IPS DF 6.9 (cell line): ENCODE measurements at regions not wholly inside any gene's neighbourhood (a gene's known extent, or its start where the extent isn't known, plus 50 kb on each side); places are given as distances from the start of the nearest gene placed in this dataset.

Source experiments
- DNase-seq: peaks from one replicate; pipeline ENCODE4 v3.0.0-alpha.2; 2013; ENCODE audit warnings: low read depth, low spot score
- H3K27ac ChIP-seq: one replicate; pipeline ENCODE4 v1.5.1; 2013; ENCODE audit warnings: low read length, control low read depth
- H3K27me3 ChIP-seq: 2 replicates; pipeline ENCODE4 v1.6.1; 2013; ENCODE audit warnings: mild to moderate bottlenecking, low read length; ENCODE audit not compliant: control insufficient read depth, insufficient read depth
- H3K36me3 ChIP-seq: 2 replicates; pipeline ENCODE4 v1.6.1; 2013; ENCODE audit warnings: low read length; ENCODE audit not compliant: control insufficient read depth, insufficient read depth
- H3K4me1 ChIP-seq: 2 replicates; pipeline ENCODE4 v1.6.1; 2013; ENCODE audit warnings: low read length; ENCODE audit not compliant: control insufficient read depth, insufficient read depth
- H3K4me3 ChIP-seq: 2 replicates; pipeline ENCODE4 v1.5.1; 2013; ENCODE audit warnings: mild to moderate bottlenecking, low read length
- H3K9me3 ChIP-seq: 2 replicates; pipeline ENCODE4 v1.6.1; 2013; ENCODE audit warnings: low read length, inconsistent platforms; ENCODE audit not compliant: control insufficient read depth, insufficient read depth
- WGBS: extraction: QIAGEN DNeasy Blood & Tissue Kit; methylation state at CpG from one replicate; pipeline ENCODE4 v1.1.7; 2013; ENCODE audit warnings: mixed read lengths, missing lambda C conversion rate; ENCODE audit not compliant: insufficient read length, insufficient coverage; 5-methylcytosine and 5-hydroxymethylcytosine counted together

DNA sequence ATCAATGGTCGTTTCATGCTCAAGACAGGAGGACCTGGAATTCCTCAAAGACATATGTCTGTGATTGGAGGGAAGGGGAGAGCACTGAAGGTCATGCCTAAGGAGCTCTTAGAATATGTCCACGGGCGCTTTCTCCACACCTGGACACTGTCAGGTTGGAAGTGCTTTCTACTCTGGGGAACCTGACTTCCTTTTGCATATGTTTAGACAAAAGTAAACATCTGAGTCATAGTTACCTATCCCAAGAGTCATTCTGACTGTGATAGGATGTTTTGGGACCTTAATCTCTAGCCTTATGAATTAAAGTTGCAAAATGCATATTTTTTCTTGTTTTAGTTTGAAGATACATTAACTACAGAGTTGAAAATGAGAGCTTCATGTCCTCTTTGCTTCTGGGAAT, 251.7 kb downstream of the KLF6 start:
- H3K27me3 ChIP-seq = no peaks in the 10 kb centered on the region
- no peaks in the 10 kb centered on the region for H3K36me3 ChIP-seq
- H3K4me3 ChIP-seq = no peak overlapping the region
- H3K9me3 ChIP-seq = no peaks in the 10 kb centered on the region
- H3K27ac ChIP-seq = no peak overlapping the region
- DNase-seq = no peak
- WGBS = no CpG with 5 or more reads among the region's 3 CpGs
- no peaks in the 10 kb centered on the region for H3K4me1 ChIP-seq

- no peak for DNase-seq
- Histone ChIP-seq H3K4me3 (no peak overlapping the region), H3K27me3 (no peaks in the 10 kb centered on the region), H3K4me1 (no peaks in the 10 kb centered on the region), H3K27ac (no peak overlapping the region), H3K9me3 (no peaks in the 10 kb centered on the region), H3K36me3 (no peaks in the 10 kb centered on the region)
- WGBS = no CpG with 5 or more reads among the region's 12 CpGs
These were observed 252.4 kb downstream of the KLF6 start for GRCh38 chr10:3532644-3533043.

DNA sequence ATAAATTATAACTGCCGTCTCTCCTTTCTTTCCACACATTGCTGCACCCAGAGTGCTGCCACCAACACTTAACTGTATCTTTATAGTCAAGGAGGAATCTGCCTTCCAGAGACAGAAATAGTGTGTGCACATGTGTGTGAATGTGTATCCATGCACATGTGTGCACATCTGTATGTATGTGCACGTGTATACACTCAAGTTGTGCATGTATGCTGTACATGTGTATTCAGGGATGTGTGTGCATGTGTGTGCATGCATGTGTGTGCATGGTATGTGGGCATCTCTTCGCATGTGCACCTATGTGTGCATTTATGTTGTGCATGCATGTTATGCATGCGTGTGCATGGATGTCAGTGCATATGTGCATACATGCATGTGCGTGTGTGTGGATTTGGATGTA, 253.3 kb downstream of the KLF6 start:
- no peak overlapping the region for H3K27ac ChIP-seq
- no peaks in the 10 kb centered on the region for H3K4me1 ChIP-seq
- DNase-seq = no peak
- no peaks in the 10 kb centered on the region for H3K9me3 ChIP-seq
- H3K27me3 ChIP-seq = no peaks in the 10 kb centered on the region
- no CpG with 5 or more reads among the region's 5 CpGs for WGBS
- H3K4me3 ChIP-seq = no peak overlapping the region
- H3K36me3 ChIP-seq = no peaks in the 10 kb centered on the region

- Histone ChIP-seq H3K9me3 (no peaks in the 10 kb centered on the region), H3K4me1 (no peaks in the 10 kb centered on the region), H3K36me3 (no peaks in the 10 kb centered on the region), H3K27me3 (no peaks in the 10 kb centered on the region), H3K4me3 (no peak overlapping the region), H3K27ac (no peak overlapping the region)
- no CpG with 5 or more reads among the region's 16 CpGs for WGBS
- no peak for DNase-seq
These were observed 254.0 kb downstream of the KLF6 start for GRCh38 chr10:3530783-3531645.

DNA sequence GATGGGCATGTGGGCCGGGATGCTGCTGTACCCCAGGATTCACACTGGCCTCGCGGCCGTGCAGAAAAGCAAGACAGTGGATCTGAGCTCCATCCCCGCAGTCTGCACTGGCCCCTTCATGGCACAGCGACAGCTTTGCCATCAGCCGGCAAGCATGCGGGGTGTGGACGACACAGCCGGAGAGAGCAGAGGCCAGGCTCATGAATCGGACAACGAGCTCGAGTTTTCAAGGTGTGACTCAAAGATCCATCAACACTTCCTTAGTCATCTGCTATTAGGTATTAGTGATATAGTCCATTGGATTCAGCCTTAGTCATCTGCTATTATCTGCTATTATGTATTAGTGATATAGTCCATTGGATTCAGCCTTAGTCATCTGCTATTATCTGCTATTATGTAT, 254.7 kb downstream of the KLF6 start:
- DNase-seq = no peak
- Histone ChIP-seq H3K36me3 (no peaks in the 10 kb centered on the region), H3K27me3 (no peaks in the 10 kb centered on the region), H3K27ac (no peak overlapping the region), H3K4me3 (no peak overlapping the region), H3K4me1 (no peaks in the 10 kb centered on the region), H3K9me3 (no peaks in the 10 kb centered on the region)
- WGBS = no CpG with 5 or more reads among the region's 13 CpGs

GRCh38 chr10:3529691-3530090, 255.3 kb downstream of the KLF6 start:
- Histone ChIP-seq H3K27ac (no peak overlapping the region), H3K27me3 (no peaks in the 10 kb centered on the region), H3K9me3 (no peaks in the 10 kb centered on the region), H3K4me1 (no peaks in the 10 kb centered on the region), H3K4me3 (no peak overlapping the region), H3K36me3 (no peaks in the 10 kb centered on the region)
- no peak for DNase-seq
- WGBS = no CpG with 5 or more reads among the region's 11 CpGs

DNA sequence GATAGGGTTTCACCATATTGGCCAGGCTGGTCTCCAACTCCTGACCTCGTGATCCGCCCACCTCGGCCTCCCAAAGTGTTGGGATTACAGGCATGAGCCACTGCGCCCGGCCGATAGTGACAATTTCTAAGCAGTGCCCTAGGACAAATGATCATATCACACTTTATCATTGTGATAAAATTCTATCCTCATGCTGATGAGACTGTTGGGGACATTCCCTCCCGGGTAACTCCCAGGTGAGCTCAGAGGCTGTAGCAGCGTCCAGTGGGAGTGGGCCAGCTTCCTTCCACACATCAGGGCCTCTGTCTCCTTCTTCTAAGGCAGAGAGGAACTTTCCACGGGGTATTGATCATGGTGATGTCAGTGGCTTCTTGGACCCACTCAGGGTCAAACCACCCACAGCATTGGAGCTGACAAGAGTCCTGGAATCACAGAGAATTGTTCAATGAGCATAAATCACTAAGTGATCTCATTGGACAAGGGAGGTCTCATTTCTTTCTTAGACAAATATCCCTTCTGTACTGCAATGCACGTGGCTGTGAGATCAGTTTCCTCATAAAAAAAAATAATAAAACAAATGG, 256.1 kb downstream of the KLF6 start:
- no peak overlapping the region for H3K27ac ChIP-seq
- no peaks in the 10 kb centered on the region for H3K36me3 ChIP-seq
- no peaks in the 10 kb centered on the region for H3K27me3 ChIP-seq
- no CpG with 5 or more reads among the region's 10 CpGs for WGBS
- H3K9me3 ChIP-seq = no peaks in the 10 kb centered on the region
- no peak for DNase-seq
- H3K4me1 ChIP-seq = no peaks in the 10 kb centered on the region
- no peak overlapping the region for H3K4me3 ChIP-seq

- H3K27me3 ChIP-seq = no peaks in the 10 kb centered on the region
- H3K4me1 ChIP-seq = no peaks in the 10 kb centered on the region
- H3K27ac ChIP-seq = no peak overlapping the region
- no peak overlapping the region for H3K4me3 ChIP-seq
- no peaks in the 10 kb centered on the region for H3K36me3 ChIP-seq
- WGBS = no CpG with 5 or more reads among the region's 3 CpGs
- H3K9me3 ChIP-seq = no peaks in the 10 kb centered on the region
- no peak for DNase-seq
These were observed 256.7 kb downstream of the KLF6 start for GRCh38 chr10:3528271-3528670.

- no peaks in the 10 kb centered on the region for H3K4me1 ChIP-seq
- H3K27ac ChIP-seq = no peak overlapping the region
- H3K36me3 ChIP-seq = no peaks in the 10 kb centered on the region
- no peaks in the 10 kb centered on the region for H3K9me3 ChIP-seq
- DNase-seq = no peak
- no peaks in the 10 kb centered on the region for H3K27me3 ChIP-seq
- no peak overlapping the region for H3K4me3 ChIP-seq
- no CpG with 5 or more reads among the region's 5 CpGs for WGBS
These were observed 257.1 kb downstream of the KLF6 start for GRCh38 chr10:3527869-3528268.

- Histone ChIP-seq H3K4me1 (no peaks in the 10 kb centered on the region), H3K36me3 (no peaks in the 10 kb centered on the region), H3K9me3 (no peaks in the 10 kb centered on the region), H3K27me3 (no peaks in the 10 kb centered on the region), H3K4me3 (no peak overlapping the region), H3K27ac (no peak overlapping the region)
- 100% methylated on average over 2 of the region's 6 CpGs for WGBS
- no peak for DNase-seq
These were observed 258.1 kb downstream of the KLF6 start for GRCh38 chr10:3526727-3527501.
